Tibial nerve (tissue), 4 donors: ENCODE measurements at regions not wholly inside any gene's neighbourhood (a gene's known extent, or its start where the extent isn't known, plus 50 kb on each side); places are given as distances from the start of the nearest gene placed in this dataset.

Source experiments
- DNase-seq, 2 donors: peaks; one replicate each; pipeline ENCODE4 v3.0.0-alpha.2; 2019; ENCODE audit warnings: low spot score in 2 of 2
- H3K27ac ChIP-seq, 4 donors: fragments of 200-600 bp; sonication (generic) in 3 of 4; one replicate each; pipeline ENCODE4 v1.5.1; 2017 to 2019; ENCODE audit warnings: mild to moderate bottlenecking in 1 of 4
- H3K27me3 ChIP-seq, 2 donors: fragments of 200-600 bp; sonication (generic) in 1 of 2; one replicate each; pipeline versions ENCODE4 v1.5.1 to v1.6.0; 2017 to 2019
- H3K36me3 ChIP-seq, 3 donors: fragments of 200-600 bp; sonication (generic); one replicate each; pipeline ENCODE4 v1.5.1; 2018 to 2019
- H3K4me1 ChIP-seq, 4 donors: fragments of 200-600 bp; sonication (generic) in 3 of 4; one replicate each; pipeline ENCODE4 v1.5.1; 2017 to 2019
- H3K4me3 ChIP-seq, 4 donors: fragments of 200-600 bp; sonication (generic) in 3 of 4; one replicate each; pipeline ENCODE4 v1.5.1; 2017 to 2019; ENCODE audit warnings: mild to moderate bottlenecking in 1 of 4, moderate library complexity in 1 of 4
- H3K9me3 ChIP-seq, 4 donors: fragments of 200-600 bp; sonication (generic) in 3 of 4; one replicate each; pipeline ENCODE4 v1.5.1; 2017 to 2019
- CTCF ChIP-seq, 5 experiments: fragments of 200-600 bp in 3 of 5; fragments of 450-650 bp in 2 of 5; sonication (generic) in 3 of 5; IDR thresholded peaks; one replicate each; pipeline ENCODE4 v1.5.1; 2016 to 2019; ENCODE audit warnings: antibody characterized with exemption in 5 of 5, mild to moderate bottlenecking in 3 of 5, moderate library complexity in 2 of 5
- EP300 ChIP-seq, 2 donors: sonication (generic); formaldehyde crosslinking; IDR thresholded peaks; one replicate each; pipeline ENCODE4 v1.6.1; 2017; ENCODE audit warnings: antibody characterized with exemption in 2 of 2, mild to moderate bottlenecking in 1 of 2
- POLR2A ChIP-seq, 2 donors: fragments of 450-650 bp; IDR thresholded peaks; one replicate each; pipeline ENCODE4 v1.6.1; 2017; ENCODE audit warnings: antibody characterized with exemption in 2 of 2, mild to moderate bottlenecking in 2 of 2, moderate library complexity in 2 of 2
- WGBS, 2 donors: methylation state at CpG; one replicate each; pipeline ENCODE4 v1.1.5; 2018; 5-methylcytosine and 5-hydroxymethylcytosine counted together

DNA sequence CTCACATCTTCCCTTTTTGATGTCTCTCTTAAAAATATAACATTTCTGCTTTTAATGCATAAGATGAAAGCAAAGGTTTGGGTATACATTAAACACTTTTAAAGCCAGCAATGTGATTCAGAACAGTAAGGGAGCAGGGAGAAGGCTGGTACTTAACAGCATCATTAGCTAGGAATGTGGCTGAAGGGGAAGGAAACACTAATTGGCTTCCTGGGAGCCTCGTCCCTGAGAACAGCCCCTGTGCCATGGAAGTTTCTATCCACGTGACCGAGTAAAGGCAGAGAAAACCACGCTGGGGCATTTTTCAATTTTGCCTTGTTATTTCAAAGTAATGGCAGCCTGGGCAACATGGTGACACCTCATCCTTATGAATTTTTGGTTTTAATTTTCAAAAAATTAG lies 109.2 kb upstream of the GPC1 start:
- no peak for DNase-seq
- Histone ChIP-seq H3K4me1 (peaks cover 0 to 11% (median 0%) of the 10 kb centered on the region in 4 donors), H3K27me3 (no peaks in the 10 kb centered on the region), H3K9me3 (peaks cover 0 to 3% (median under 1%) of the 10 kb centered on the region in 4 donors), H3K4me3 (no peak overlapping the region), H3K36me3 (no peaks in the 10 kb centered on the region), H3K27ac (no peak overlapping the region)
- no peak for TF ChIP-seq CTCF (IDR thresholded peaks at IDR 0.05)
- TF ChIP-seq EP300 (IDR thresholded peaks at IDR 0.05), result no peak
- no peak for TF ChIP-seq POLR2A (IDR thresholded peaks at IDR 0.05)
- WGBS, 2 donors, result 50 to 54% methylated on average over 4 of the region's 4 CpGs

GRCh38 chr2:240326886-240327285 lies 108.6 kb upstream of the GPC1 start:
- TF ChIP-seq CTCF (IDR thresholded peaks at IDR 0.05), result no peak
- TF ChIP-seq POLR2A (IDR thresholded peaks at IDR 0.05), result no peak
- no peak for TF ChIP-seq EP300 (IDR thresholded peaks at IDR 0.05)
- 92 to 93% methylated on average over 9 of the region's 9 CpGs for WGBS, 2 donors

DNA sequence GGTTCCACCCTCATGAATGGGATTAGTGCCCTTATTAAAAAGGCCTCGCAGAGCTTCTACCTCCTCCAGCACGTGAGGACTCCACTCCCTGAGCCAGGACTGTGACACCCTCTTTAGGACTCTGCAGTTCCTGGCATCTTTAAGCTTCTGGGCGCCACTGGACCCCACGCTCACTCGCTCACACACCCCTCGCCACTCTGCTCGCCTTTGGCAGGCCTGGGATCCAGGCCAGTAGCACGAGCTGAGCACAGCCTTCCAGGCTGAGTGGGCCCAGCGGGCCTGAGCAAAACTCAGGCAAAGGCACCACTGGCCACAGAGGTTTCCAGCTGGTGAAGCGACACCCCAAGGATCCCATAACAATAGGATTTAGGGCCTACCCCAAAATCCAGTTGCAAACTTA lies 107.9 kb upstream of the GPC1 start:
- no peak for DNase-seq
- H3K4me3 ChIP-seq, result no peak overlapping the region
- peaks cover 0 to 14% (median 2%) of the 10 kb centered on the region in 4 donors for H3K9me3 ChIP-seq
- no peaks in the 10 kb centered on the region for H3K27me3 ChIP-seq
- no peak for TF ChIP-seq CTCF (IDR thresholded peaks at IDR 0.05)
- TF ChIP-seq POLR2A (IDR thresholded peaks at IDR 0.05), result no peak
- no peak for TF ChIP-seq EP300 (IDR thresholded peaks at IDR 0.05)
- peaks cover 0 to 11% (median 0%) of the 10 kb centered on the region in 4 donors for H3K4me1 ChIP-seq
- no peaks in the 10 kb centered on the region for H3K36me3 ChIP-seq
- H3K27ac ChIP-seq, result no peak overlapping the region
- 96 to 98% methylated on average over 10 of the region's 10 CpGs for WGBS, 2 donors

More at GRCh38 chr2:240326886-240327285, 108.6 kb upstream of the GPC1 start:
- DNase-seq, result no peak
- Histone ChIP-seq H3K9me3 (peaks cover 0 to 9% (median 2%) of the 10 kb centered on the region in 4 donors), H3K4me3 (no peak overlapping the region), H3K27me3 (no peaks in the 10 kb centered on the region), H3K36me3 (no peaks in the 10 kb centered on the region), H3K27ac (no peak overlapping the region), H3K4me1 (peaks cover 0 to 11% (median 0%) of the 10 kb centered on the region in 4 donors)

- no peak overlapping the region for H3K27ac ChIP-seq
- no peak for DNase-seq
- no peak for TF ChIP-seq EP300 (IDR thresholded peaks at IDR 0.05)
- TF ChIP-seq POLR2A (IDR thresholded peaks at IDR 0.05), result no peak
- no peak for TF ChIP-seq CTCF (IDR thresholded peaks at IDR 0.05)
- H3K4me3 ChIP-seq, result no peak overlapping the region
- 92 to 94% methylated on average over 10 of the region's 10 CpGs for WGBS, 2 donors
- no peaks in the 10 kb centered on the region for H3K27me3 ChIP-seq
- peaks cover 0 to 14% (median 2%) of the 10 kb centered on the region in 4 donors for H3K9me3 ChIP-seq
- no peaks in the 10 kb centered on the region for H3K36me3 ChIP-seq
- H3K4me1 ChIP-seq, result peaks cover 0 to 11% (median 0%) of the 10 kb centered on the region in 4 donors
Measured at GRCh38 chr2:240328526-240328925, 106.9 kb upstream of the GPC1 start.

GRCh38 chr2:240329116-240329665 lies 106.3 kb upstream of the GPC1 start:
- DNase-seq, result no peak
- no peak for TF ChIP-seq POLR2A (IDR thresholded peaks at IDR 0.05)
- TF ChIP-seq CTCF (IDR thresholded peaks at IDR 0.05), result no peak
- TF ChIP-seq EP300 (IDR thresholded peaks at IDR 0.05), result no peak
- Histone ChIP-seq H3K4me1 (peaks cover 0 to 11% (median 0%) of the 10 kb centered on the region in 4 donors), H3K36me3 (no peaks in the 10 kb centered on the region), H3K4me3 (no peak overlapping the region), H3K27me3 (no peaks in the 10 kb centered on the region), H3K9me3 (peaks cover 0 to 14% (median 2%) of the 10 kb centered on the region in 4 donors), H3K27ac (no peak overlapping the region)
- 54 to 60% methylated on average over 9 to 10 of the region's 10 CpGs for WGBS, 2 donors
